Endothelial cell (in vitro differentiated cells): ENCODE measurements at regions not wholly inside any gene's neighbourhood (a gene's known extent, or its start where the extent isn't known, plus 50 kb on each side); places are given as distances from the start of the nearest gene placed in this dataset.

Experiments
- DNase-seq: peaks from one replicate; pipeline ENCODE4 v3.0.0; 2021; ENCODE audit warnings: low spot score
- H3K27ac Mint-ChIP-seq: one replicate; pipeline ENCODE4 v1.8.0; 2021; ENCODE audit warnings: mixed read lengths, inconsistent platforms; ENCODE audit not compliant: unreplicated experiment
- H3K27me3 Mint-ChIP-seq: one replicate; pipeline ENCODE4 v1.8.0; 2021; ENCODE audit warnings: mild to moderate bottlenecking, moderate library complexity, mixed read lengths, inconsistent platforms; ENCODE audit not compliant: unreplicated experiment
- H3K36me3 Mint-ChIP-seq: one replicate; pipeline ENCODE4 v1.8.0; 2021; ENCODE audit warnings: mild to moderate bottlenecking, low read depth, mixed read lengths, inconsistent platforms; ENCODE audit not compliant: unreplicated experiment
- H3K4me1 Mint-ChIP-seq: one replicate; pipeline ENCODE4 v1.8.0; 2021; ENCODE audit warnings: mild to moderate bottlenecking, mixed read lengths, inconsistent platforms; ENCODE audit not compliant: unreplicated experiment
- H3K4me3 Mint-ChIP-seq: one replicate; pipeline ENCODE4 v1.8.0; 2021; ENCODE audit warnings: mild to moderate bottlenecking, mixed read lengths, inconsistent platforms; ENCODE audit not compliant: unreplicated experiment
- H3K9me3 Mint-ChIP-seq: one replicate; pipeline ENCODE4 v1.8.0; 2021; ENCODE audit warnings: mixed read lengths, inconsistent platforms; ENCODE audit not compliant: unreplicated experiment
- CTCF ChIP-seq: fragments of 200-600 bp; sonication (generic); IDR thresholded peaks from one replicate; pipeline ENCODE4 v1.5.0; 2021; ENCODE audit warnings: antibody characterized with exemption; ENCODE audit not compliant: unreplicated experiment

- Mint-ChIP-seq H3K27me3 (no peaks in the 10 kb centered on the region), H3K27ac (no peak overlapping the region), H3K4me1 (no peaks in the 10 kb centered on the region), H3K36me3 (no peaks in the 10 kb centered on the region), H3K4me3 (no peak overlapping the region), H3K9me3 (no peaks in the 10 kb centered on the region)
- DNase-seq = no peak
- no peak for TF ChIP-seq CTCF
These were observed 600.0 kb downstream of the SI start for GRCh38 chr3:164478323-164478722.

GRCh38 chr3:164477403-164477802, 600.9 kb downstream of the SI start:
- Mint-ChIP-seq H3K27ac (no peak overlapping the region), H3K4me3 (no peak overlapping the region), H3K36me3 (no peaks in the 10 kb centered on the region), H3K4me1 (no peaks in the 10 kb centered on the region), H3K27me3 (no peaks in the 10 kb centered on the region), H3K9me3 (no peaks in the 10 kb centered on the region)
- TF ChIP-seq CTCF = no peak
- DNase-seq = no peak

GRCh38 chr3:164476631-164477030, 601.7 kb downstream of the SI start:
- no peak for DNase-seq
- Mint-ChIP-seq H3K27me3 (no peaks in the 10 kb centered on the region), H3K4me1 (no peaks in the 10 kb centered on the region), H3K9me3 (no peaks in the 10 kb centered on the region), H3K4me3 (no peak overlapping the region), H3K36me3 (no peaks in the 10 kb centered on the region), H3K27ac (no peak overlapping the region)
- no peak for TF ChIP-seq CTCF

- TF ChIP-seq CTCF = no peak
- H3K4me3 Mint-ChIP-seq = no peak overlapping the region
- no peaks in the 10 kb centered on the region for H3K36me3 Mint-ChIP-seq
- no peaks in the 10 kb centered on the region for H3K9me3 Mint-ChIP-seq
- no peaks in the 10 kb centered on the region for H3K4me1 Mint-ChIP-seq
- H3K27me3 Mint-ChIP-seq = no peaks in the 10 kb centered on the region
- H3K27ac Mint-ChIP-seq = no peak overlapping the region
- DNase-seq = no peak
These were observed 607.8 kb downstream of the SI start for GRCh38 chr3:164470471-164470870.

- DNase-seq = no peak
- Mint-ChIP-seq H3K27me3 (no peaks in the 10 kb centered on the region), H3K9me3 (peaks cover 3% of the 10 kb centered on the region), H3K4me1 (no peaks in the 10 kb centered on the region), H3K27ac (no peak overlapping the region), H3K36me3 (no peaks in the 10 kb centered on the region), H3K4me3 (no peak overlapping the region)
- TF ChIP-seq CTCF = no peak
These were observed 610.2 kb downstream of the SI start for GRCh38 chr3:164468055-164468454.
